ENCODE measurements at regions not wholly inside any gene's neighbourhood (a gene's known extent, or its start where the extent isn't known, plus 50 kb on each side); places are given as distances from the start of the nearest gene placed in this dataset.

- DNase-seq (ENCODE audit: low spot score) (no peak), FAIRE-seq (no peak), ATAC-seq (no peak)
- intact Hi-C loops (cut with micrococcal nuclease; ENCODE audit: unreplicated experiment), result no loop called here
- Histone ChIP-seq H3K27me3 (ENCODE audit: control insufficient read depth in 1 of 2, insufficient read depth in 2 of 2, low read length in 2 of 2) (no peaks in the 10 kb centered on the region; a peak in 1 of 5 replicates), H2AFZ (ENCODE audit: low read length) (no peak overlapping the region), H3K4me1 (ENCODE audit: insufficient read depth, low read length) (no peaks in the 10 kb centered on the region), H3K9me3 (ENCODE audit: low read length) (peaks cover 88% of the 10 kb centered on the region), H3K4me3 (replicated peaks in 1 of 3; ENCODE audit: insufficient read depth in 1 of 3, low read depth in 2 of 3, low read length in 3 of 3) (no peak overlapping the region), H3K4me2 (ENCODE audit: low read depth, low read length) (no peak overlapping the region), H3K9ac (ENCODE audit: insufficient read depth, low read depth, low read length) (no peak overlapping the region), H3K79me2 (ENCODE audit: insufficient read depth, low read length) (no peaks in the 10 kb centered on the region), H3K36me3 (replicated peaks in 1 of 2; ENCODE audit: control insufficient read depth in 1 of 2, insufficient read depth in 2 of 2, low read length in 2 of 2) (no peaks in the 10 kb centered on the region), H3K27ac (ENCODE audit: extremely low read length, insufficient read depth, low read length) (no peak overlapping the region), H4K20me1 (ENCODE audit: insufficient read depth, low read length) (no peaks in the 10 kb centered on the region)
- TF ChIP-seq, protein P1, sequence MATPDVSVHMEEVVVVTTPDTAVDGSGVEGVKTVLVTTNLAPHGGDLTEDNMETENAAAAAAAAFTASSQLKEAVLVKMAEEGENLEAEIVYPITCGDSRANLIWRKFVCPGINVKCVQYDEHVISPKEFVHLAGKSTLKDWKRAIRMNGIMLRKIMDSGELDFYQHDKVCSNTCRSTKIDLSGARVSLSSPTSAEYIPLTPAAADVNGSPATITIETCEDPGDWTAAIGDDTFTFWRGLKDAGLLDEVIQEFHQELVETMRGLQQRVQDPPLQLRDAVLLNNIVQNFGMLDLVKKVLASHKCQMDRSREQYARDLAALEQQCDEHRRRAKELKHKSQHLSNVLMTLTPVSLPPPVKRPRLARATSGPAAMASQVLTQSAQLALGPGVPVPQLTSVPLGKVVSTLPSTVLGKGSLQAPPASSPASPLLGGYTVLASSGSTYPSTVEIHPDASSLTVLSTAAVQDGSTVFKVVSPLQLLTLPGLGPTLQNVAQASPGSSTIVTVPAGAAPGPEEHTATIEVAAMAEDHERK (CRISPR knock-in tag; IDR thresholded peaks at IDR 0.05; ENCODE audit: low read depth), result no peak
- TF ChIP-seq ZNF17 (CRISPR knock-in tag; IDR thresholded peaks at IDR 0.05) (no peak), ZNF558 (CRISPR knock-in tag; IDR thresholded peaks at IDR 0.05; ENCODE audit: borderline replicate concordance) (no peak), MLXIP (CRISPR knock-in tag; IDR thresholded peaks at IDR 0.05; ENCODE audit: borderline replicate concordance) (no peak), ZNF232 (CRISPR knock-in tag; IDR thresholded peaks at IDR 0.05; ENCODE audit: borderline replicate concordance) (no peak), ZNF331 (CRISPR knock-in tag; IDR thresholded peaks at IDR 0.05) (no peak), FIP1L1 (IDR thresholded peaks at IDR 0.05; ENCODE audit: borderline replicate concordance, insufficient read depth, low read depth, low read length) (no peak), GPBP1L1 (CRISPR knock-in tag; IDR thresholded peaks at IDR 0.05) (no peak)
- TF ChIP-seq, protein P2, sequence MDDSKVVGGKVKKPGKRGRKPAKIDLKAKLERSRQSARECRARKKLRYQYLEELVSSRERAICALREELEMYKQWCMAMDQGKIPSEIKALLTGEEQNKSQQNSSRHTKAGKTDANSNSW (CRISPR knock-in tag; IDR thresholded peaks at IDR 0.05; ENCODE audit: borderline replicate concordance), result no peak
- TF ChIP-seq, protein P3, sequence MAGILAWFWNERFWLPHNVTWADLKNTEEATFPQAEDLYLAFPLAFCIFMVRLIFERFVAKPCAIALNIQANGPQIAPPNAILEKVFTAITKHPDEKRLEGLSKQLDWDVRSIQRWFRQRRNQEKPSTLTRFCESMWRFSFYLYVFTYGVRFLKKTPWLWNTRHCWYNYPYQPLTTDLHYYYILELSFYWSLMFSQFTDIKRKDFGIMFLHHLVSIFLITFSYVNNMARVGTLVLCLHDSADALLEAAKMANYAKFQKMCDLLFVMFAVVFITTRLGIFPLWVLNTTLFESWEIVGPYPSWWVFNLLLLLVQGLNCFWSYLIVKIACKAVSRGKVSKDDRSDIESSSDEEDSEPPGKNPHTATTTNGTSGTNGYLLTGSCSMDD (CRISPR knock-in tag; IDR thresholded peaks at IDR 0.05), result no peak
- TF ChIP-seq, protein P4, sequence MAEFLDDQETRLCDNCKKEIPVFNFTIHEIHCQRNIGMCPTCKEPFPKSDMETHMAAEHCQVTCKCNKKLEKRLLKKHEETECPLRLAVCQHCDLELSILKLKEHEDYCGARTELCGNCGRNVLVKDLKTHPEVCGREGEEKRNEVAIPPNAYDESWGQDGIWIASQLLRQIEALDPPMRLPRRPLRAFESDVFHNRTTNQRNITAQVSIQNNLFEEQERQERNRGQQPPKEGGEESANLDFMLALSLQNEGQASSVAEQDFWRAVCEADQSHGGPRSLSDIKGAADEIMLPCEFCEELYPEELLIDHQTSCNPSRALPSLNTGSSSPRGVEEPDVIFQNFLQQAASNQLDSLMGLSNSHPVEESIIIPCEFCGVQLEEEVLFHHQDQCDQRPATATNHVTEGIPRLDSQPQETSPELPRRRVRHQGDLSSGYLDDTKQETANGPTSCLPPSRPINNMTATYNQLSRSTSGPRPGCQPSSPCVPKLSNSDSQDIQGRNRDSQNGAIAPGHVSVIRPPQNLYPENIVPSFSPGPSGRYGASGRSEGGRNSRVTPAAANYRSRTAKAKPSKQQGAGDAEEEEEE (CRISPR knock-in tag; IDR thresholded peaks at IDR 0.05; ENCODE audit: borderline replicate concordance), result no peak
- TF ChIP-seq, protein P5, sequence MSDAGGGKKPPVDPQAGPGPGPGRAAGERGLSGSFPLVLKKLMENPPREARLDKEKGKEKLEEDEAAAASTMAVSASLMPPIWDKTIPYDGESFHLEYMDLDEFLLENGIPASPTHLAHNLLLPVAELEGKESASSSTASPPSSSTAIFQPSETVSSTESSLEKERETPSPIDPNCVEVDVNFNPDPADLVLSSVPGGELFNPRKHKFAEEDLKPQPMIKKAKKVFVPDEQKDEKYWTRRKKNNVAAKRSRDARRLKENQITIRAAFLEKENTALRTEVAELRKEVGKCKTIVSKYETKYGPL (CRISPR knock-in tag; IDR thresholded peaks at IDR 0.05), result no peak
- POLR2A ChIA-PET, result no interaction called here
- in situ Hi-C loops (cut with HindIII; ENCODE audit: extremely low pct_ligation_motif_present, low pct_unique_long_range_greater_than_20kb), result no loop called here
- CTCF ChIA-PET (ENCODE audit: low intra/inter-chr PET ratio, low total read pairs), result no interaction called here
- 5% methylated on average over 7 of the region's 7 CpGs for WGBS (ENCODE audit: low lambda C conversion rate)
- no TSS peak for BruUV-seq (replicated peaks)
Observed at GRCh38 chr14:85878874-85879273, 348.9 kb downstream of the FLRT2 start.
